ENCODE measurements at regions not wholly inside any gene's neighbourhood (a gene's known extent, or its start where the extent isn't known, plus 50 kb on each side); places are given as distances from the start of the nearest gene placed in this dataset.
"Not testable (repeated sequence)": the region's sequence is repeated elsewhere in the genome, so short reads cannot be mapped to it uniquely, and the experiment has no call there.

- peak; percentile 17 to 36 for DNase-seq (ENCODE audit: low read depth in 2 of 2)
Measured at GRCh38 chr4:9604031-9604892, 160.0 kb downstream of the DEFB131A start.

- not testable (repeated sequence) for DNase-seq (ENCODE audit: low read depth in 2 of 2)
Measured at GRCh38 chr4:9604893-9605190, 160.6 kb downstream of the DEFB131A start.

DNA sequence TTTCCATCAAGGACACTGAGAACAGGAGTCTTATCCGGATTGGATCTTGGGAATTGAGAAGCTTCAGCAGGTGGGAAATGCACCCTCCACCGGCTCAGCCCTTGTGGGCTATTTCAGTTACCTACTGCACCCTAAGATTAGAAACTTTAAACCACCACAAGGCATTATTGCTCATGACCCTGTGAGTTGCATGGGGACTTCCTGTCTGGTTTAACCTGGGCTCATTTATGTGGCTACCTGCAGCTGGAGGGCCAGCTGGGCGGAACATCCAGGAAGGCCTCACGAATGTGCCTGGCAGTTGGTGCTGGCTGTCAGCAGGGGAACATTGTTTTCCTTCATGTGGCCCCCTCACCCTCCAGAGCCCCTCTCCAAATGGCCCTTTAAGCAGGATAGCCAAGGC, 164.1 kb downstream of the DEFB131A start:
- DNase-seq (ENCODE audit: low read depth in 2 of 2), result no peak

DNA sequence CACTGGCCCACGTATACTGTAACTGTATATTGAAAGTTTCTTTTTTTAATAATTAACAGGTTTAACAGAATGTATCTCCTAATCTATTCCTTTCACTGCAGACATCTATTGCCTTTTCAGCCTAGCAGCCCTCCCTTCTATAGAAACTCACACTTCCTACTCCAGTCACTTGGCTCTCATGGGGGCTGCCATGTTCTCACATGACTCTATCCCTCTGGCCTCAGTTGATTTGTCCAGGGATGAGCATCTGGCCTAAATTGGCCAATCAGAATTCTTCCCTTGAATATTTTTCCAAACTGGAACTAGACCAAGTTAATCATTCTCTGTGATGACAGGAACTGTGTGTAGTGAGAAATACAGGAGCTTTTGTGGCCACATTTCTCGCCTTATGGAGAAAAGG, 166.1 kb downstream of the DEFB131A start:
- DNase-seq (ENCODE audit: low read depth in 2 of 2), result not testable (repeated sequence)

- no peak for DNase-seq (ENCODE audit: low read depth in 2 of 2)
Measured at GRCh38 chr4:9611101-9611500, 166.9 kb downstream of the DEFB131A start.

GRCh38 chr4:9636411-9636810, 145.0 kb upstream of the DRD5 start:
- DNase-seq (ENCODE audit: low read depth in 2 of 2), result not testable (repeated sequence)

DNA sequence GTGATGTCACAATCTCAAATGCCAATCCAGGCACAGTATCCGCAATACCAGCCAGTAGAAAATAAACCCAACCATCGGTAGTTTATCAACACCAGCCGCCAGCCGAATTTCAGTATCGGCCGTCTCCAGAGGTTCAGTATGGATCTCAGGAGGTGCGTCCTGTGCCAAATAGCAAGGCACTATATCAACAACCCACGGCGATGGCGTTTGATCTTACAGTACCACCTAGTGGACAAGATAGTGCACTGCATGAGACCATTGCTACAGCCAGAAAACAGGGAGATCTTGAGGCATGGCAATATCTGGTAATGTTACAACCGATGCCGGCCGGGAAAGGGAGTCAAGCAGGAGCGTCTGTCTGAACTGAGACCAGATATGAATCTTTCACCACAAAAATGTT, 121.8 kb upstream of the DRD5 start:
- DNase-seq (ENCODE audit: low read depth in 2 of 2), result not testable (repeated sequence)

DNA sequence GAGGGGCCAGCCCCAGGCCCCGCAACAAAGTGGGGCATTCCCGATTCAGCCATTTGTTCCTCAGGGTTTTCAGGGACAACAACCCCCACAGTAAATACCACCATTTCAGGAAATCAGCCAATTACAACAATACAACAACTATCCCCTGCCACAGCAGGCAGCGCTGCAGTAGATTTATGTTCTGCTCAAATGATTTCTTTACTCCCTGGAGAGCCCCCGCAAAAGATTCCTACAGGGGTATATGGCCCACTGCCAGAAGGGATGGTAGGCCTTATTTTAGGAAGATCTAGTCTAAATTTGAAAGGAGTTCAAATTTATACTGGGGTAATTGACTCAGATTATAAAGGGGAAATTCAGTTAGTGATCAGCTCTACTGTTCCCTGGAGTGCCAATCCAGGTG, 120.5 kb upstream of the DRD5 start:
- DNase-seq (ENCODE audit: low read depth in 2 of 2), result not testable (repeated sequence)

GRCh38 chr4:9670725-9671124, 110.7 kb upstream of the DRD5 start:
- not testable (repeated sequence) for DNase-seq (ENCODE audit: low read depth in 2 of 2)

DNA sequence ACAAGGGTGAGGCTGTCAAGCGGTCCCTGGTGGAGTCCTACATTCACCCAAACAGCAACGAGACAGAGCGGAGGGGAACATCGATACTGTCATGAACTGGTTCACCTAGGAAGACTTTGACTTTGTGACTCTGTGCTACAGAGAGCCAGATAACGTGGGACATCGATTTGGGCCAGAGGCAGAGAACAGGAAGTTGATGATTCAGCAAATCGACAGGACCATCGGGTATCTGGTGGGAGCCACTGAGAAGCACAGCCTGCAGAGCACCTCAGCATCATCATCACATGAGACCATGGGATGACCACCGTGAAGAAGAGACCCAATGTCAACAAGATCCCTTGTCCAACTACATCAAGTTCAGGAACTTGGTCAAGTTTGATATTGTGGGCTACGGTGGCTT, 104.1 kb upstream of the DRD5 start:
- not testable (repeated sequence) for DNase-seq (ENCODE audit: low read depth in 2 of 2)

GRCh38 chr4:9679704-9680478, 101.5 kb upstream of the DRD5 start:
- DNase-seq (ENCODE audit: low read depth in 2 of 2), result no peak

DNA sequence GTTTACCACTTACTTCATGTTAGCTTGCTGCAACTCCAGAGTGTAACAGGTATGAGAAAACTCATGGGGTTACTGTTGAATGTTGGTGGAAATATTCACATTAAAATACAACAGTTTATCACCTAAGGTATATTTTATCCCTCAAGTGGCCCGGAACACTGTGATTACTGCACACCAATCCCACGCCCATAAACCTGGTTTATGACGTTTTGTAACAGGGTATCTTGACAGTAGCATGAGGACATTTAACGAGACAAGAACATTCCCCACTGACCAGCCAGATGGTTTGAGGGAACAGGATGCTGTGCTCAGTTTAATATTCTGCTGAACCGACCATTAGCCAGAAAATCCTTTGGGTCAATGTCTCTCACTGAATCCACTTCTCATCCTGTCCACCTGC, 98.3 kb upstream of the DRD5 start:
- DNase-seq (ENCODE audit: low read depth in 2 of 2), result not testable (repeated sequence)

DNA sequence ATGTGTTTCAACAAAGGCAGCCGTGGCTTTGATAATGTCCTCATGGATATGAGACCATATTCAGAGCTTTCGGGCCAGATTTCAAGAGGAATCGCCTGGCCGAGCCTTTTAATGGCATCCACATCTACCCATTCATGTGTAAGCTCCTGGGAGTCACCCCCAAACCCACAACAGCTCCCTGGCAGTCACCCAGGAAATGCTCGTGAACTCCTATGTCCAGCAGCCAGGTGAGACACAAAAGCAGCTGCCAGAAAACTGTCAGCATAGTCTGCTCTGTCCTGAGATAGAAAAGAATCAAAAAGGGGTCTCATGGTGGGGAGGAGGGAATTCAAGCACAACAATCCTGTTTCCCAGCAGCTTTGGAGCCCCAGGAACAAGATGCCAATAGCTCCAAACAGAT, 96.4 kb upstream of the DRD5 start:
- not testable (repeated sequence) for DNase-seq (ENCODE audit: low read depth in 2 of 2)

DNA sequence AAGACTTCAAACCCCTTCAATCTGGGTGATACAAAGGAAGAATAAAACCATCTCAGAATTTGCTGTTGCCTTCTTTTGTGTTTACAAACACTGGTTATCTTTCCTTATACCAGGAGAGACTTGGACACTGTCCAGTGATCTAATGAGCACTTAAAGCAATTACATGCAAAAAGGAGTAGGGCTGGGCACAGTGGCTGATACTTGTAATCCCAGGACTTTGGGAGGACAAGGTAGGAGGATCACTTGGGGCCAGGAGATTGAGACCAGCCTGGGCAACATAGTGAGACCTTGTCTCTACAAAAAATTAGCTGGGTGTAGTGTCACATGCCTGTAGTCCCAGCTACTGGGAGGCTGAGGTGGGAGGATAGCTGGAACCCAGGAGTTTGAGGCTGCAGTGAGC, 95.7 kb upstream of the DRD5 start:
- no peak for DNase-seq (ENCODE audit: low read depth in 2 of 2)

DNA sequence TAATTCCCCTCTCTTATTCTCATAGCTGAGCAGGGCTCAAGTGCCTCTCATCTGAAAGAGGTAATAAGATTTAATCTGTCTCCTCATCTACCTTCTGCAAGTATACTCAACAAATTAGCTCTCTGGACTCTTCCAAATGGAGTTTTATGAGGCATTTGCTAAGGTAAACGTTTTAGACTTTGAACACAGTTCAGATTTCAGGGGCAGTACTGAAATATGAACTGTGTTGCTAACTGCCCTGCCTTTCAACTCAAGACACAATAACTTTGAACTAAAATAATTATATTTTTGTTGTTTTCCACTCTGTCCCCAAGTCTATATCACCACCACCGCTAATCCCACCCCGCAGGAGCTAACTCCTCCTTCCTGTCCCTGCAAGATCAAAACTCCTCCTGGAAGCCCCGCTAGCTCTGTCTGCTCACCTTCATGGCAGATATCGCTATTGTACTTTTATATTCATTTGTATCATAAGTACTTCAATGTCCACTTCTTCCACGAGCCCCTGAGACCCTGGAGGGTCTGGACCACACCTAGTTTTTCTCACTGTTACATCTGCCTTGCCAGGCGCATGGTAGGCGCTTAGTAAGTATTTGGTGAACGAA, 90.7 kb upstream of the DRD5 start:
- DNase-seq (ENCODE audit: low read depth in 2 of 2), result not testable (repeated sequence)

DNA sequence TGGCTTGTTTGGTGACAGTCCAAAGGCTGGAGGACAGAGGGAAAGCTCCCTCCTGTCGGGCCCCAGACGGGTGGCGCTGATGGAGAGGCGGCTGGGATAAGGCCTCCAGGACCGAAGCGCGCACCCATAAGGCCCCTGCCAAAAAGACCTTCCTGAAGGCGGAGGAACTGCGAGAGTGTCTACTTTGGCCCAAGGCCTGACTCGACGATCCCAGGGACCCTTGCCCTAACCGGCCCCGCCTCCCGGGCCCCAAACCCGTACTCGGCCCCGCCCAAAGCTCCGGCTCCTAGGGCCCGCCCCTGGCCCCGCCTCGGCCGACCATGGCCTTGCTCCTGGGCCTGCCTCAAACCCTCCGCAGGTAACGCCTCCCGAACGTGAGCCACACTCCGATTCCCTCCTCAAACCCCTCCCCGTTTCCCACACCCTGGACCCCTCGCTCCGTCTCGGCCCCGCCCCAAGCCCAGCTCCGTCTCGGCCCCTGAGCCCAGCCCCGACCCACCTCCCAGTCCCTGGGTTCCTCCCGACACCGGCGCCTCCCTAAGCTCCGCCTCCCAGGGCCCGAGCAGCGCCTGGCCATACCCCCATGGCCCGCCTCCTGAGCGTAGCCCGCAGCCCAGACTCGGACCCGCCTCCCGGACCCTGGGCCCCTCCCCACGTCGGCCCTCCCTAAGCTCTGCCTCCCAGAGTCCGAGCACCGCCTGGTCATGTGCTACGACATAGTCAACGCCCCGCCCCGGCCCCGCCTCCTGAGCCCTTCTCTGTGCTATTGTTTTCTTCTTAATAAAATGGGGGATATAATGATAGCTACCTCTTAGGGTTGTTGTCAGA, 90.0 kb upstream of the DRD5 start:
- DNase-seq (ENCODE audit: low read depth in 2 of 2), result peak; percentile 71 to 84

- not testable (repeated sequence) for DNase-seq (ENCODE audit: low read depth in 2 of 2)
Measured at GRCh38 chr4:9692791-9693491, 88.5 kb upstream of the DRD5 start.

DNA sequence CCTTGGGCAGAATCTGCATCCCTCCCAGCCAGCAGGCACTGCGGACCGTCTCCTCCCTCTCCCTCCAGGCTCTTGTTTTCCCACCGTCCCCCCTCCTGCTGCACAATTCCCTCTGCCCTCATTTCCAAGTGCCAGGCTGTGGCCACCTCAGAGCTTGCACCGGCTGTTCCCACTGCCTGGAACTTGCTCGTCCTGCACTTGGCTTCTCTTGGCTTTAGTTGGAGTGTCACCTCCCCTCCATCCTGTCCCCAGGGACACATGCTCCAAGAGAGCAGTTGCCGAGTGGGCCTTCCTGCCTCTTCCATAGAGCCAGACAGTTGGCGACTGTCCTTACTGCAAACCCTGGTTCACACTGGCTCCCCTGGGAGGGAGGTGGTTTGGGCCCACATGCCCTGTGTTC, 87.0 kb upstream of the DRD5 start:
- not testable (repeated sequence) for DNase-seq (ENCODE audit: low read depth in 2 of 2)

GRCh38 chr4:9695994-9696393, 85.4 kb upstream of the DRD5 start:
- DNase-seq (ENCODE audit: low read depth in 2 of 2), result not testable (repeated sequence)

DNA sequence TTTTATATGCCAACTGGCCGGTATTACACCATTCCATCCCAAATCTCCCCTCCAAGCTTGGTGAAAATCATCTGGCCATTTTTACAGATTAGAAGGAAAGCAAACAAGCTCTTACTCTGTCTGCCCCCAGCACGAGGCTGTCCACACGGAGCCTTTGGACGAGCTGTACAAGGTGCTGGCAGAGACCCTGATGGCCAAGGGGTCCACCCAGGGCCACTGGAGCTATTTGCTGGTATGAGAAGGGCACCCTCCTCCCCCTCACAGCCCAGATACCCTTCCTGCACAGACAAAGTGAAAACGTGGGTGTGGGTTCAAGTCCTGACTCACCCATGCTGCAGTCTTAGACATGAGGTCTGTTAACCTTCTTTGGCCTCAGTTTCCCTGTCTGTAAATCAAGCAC, 84.9 kb upstream of the DRD5 start:
- not testable (repeated sequence) for DNase-seq (ENCODE audit: low read depth in 2 of 2)

DNA sequence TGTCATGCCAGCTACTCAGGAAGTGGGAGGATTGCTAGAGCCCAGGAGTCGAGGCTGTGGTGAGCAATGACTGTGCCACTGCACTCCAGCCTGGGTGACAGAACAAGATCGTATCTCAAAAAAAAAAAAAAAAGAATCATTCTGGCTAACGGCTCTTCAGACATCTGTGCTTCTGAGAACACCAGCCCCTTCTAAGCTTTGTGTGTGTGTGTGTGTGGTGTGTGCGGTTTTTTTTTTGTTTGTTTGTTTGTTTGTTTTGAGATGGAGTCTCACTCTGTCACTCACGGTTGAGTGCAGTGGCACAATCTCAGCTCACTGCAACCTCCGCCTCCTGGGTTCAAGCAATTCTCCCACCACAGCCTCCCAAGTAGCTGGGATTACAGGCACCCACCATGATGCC, 79.4 kb upstream of the DRD5 start:
- DNase-seq (ENCODE audit: low read depth in 2 of 2), result not testable (repeated sequence)

All from stimulated activated CD8-positive, alpha-beta memory T cell treated with anti-CD3 and anti-CD28 coated beads, Interleukin-7, amount 100 ng/mL, for 4 hours (primary cell).